ENCODE measurements at regions not wholly inside any gene's neighbourhood (a gene's known extent, or its start where the extent isn't known, plus 50 kb on each side); places are given as distances from the start of the nearest gene placed in this dataset.

DNA sequence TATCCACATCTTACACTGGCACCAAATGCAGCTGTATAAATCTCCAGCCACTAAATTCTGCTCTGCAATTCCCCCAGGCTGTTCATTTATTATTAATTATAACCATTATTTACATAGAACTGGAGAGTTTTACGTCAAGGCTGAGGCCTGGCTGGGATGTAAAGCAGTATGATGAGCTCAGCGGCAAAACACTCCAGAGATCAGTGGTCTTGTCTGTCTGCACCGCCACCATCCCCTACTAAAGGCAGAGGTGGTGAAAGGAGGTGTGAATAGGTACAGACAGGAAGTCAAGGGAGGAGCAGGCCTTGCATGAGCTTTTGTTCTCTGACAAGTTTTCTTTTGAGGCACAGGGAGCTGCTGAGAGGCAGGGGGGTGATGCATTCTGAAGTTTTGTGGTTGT, 159.9 kb upstream of the PCSK2 start:
- Histone ChIP-seq H3K4me3 (ENCODE audit: low read length in 3 of 3) (no peak overlapping the region), H3K4me1 (ENCODE audit: control insufficient read depth in 3 of 3, insufficient read depth in 3 of 3, low read length in 3 of 3) (no peaks in the 10 kb centered on the region), H3K36me3 (ENCODE audit: control insufficient read depth in 3 of 3, insufficient read depth in 3 of 3, low read length in 3 of 3) (no peaks in the 10 kb centered on the region), H3K9ac (ENCODE audit: low read depth in 1 of 3, low read length in 3 of 3) (no peak overlapping the region), H3K27ac (ENCODE audit: low read depth, low read length) (no peak overlapping the region), H3K9me3 (ENCODE audit: control insufficient read depth in 3 of 3, low read length in 3 of 3) (peaks cover 0 to under 1% (median 0%) of the 10 kb centered on the region in 3 donors), H3K27me3 (ENCODE audit: control insufficient read depth in 3 of 3, insufficient read depth in 3 of 3, low read length in 3 of 3) (no peaks in the 10 kb centered on the region)

- no peak overlapping the region for H3K4me3 ChIP-seq (ENCODE audit: low read length in 3 of 3)
- H3K9me3 ChIP-seq (ENCODE audit: control insufficient read depth in 3 of 3, low read length in 3 of 3): no peaks in the 10 kb centered on the region
- no peaks in the 10 kb centered on the region for H3K36me3 ChIP-seq (ENCODE audit: control insufficient read depth in 3 of 3, insufficient read depth in 3 of 3, low read length in 3 of 3)
- H3K27me3 ChIP-seq (ENCODE audit: control insufficient read depth in 3 of 3, insufficient read depth in 3 of 3, low read length in 3 of 3): no peaks in the 10 kb centered on the region
- H3K4me1 ChIP-seq (ENCODE audit: control insufficient read depth in 3 of 3, insufficient read depth in 3 of 3, low read length in 3 of 3): no peaks in the 10 kb centered on the region
- H3K9ac ChIP-seq (ENCODE audit: low read depth in 1 of 3, low read length in 3 of 3): no peak overlapping the region
- no peak overlapping the region for H3K27ac ChIP-seq (ENCODE audit: low read depth, low read length)
Observed at GRCh38 chr20:17068084-17068711, 158.6 kb upstream of the PCSK2 start.

DNA sequence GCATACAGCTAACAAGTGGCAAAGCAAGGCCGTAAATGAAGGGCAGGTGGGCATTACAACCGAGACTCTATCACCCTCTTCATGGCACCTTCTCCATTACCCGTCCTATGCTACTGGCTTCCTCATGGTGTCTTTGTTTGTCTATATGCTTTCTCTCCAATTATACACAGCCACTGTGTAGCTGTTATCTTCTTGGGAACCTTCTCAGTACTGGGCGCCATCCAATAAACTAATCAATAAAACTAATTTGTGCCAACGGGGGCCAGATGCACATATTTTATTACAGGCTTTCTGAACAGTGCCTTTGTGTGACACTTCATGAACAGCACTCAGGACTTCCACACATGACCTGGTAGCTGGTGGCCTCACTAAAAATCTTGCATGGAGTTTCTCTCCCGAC, 149.8 kb upstream of the PCSK2 start:
- Histone ChIP-seq H3K27ac (ENCODE audit: low read depth, low read length) (no peak overlapping the region), H3K9me3 (ENCODE audit: control insufficient read depth in 3 of 3, low read length in 3 of 3) (no peaks in the 10 kb centered on the region), H3K4me3 (ENCODE audit: low read length in 3 of 3) (no peak overlapping the region), H3K27me3 (ENCODE audit: control insufficient read depth in 3 of 3, insufficient read depth in 3 of 3, low read length in 3 of 3) (no peaks in the 10 kb centered on the region), H3K9ac (ENCODE audit: low read depth in 1 of 3, low read length in 3 of 3) (no peak overlapping the region), H3K4me1 (ENCODE audit: control insufficient read depth in 3 of 3, insufficient read depth in 3 of 3, low read length in 3 of 3) (no peaks in the 10 kb centered on the region), H3K36me3 (ENCODE audit: control insufficient read depth in 3 of 3, insufficient read depth in 3 of 3, low read length in 3 of 3) (no peaks in the 10 kb centered on the region)

DNA sequence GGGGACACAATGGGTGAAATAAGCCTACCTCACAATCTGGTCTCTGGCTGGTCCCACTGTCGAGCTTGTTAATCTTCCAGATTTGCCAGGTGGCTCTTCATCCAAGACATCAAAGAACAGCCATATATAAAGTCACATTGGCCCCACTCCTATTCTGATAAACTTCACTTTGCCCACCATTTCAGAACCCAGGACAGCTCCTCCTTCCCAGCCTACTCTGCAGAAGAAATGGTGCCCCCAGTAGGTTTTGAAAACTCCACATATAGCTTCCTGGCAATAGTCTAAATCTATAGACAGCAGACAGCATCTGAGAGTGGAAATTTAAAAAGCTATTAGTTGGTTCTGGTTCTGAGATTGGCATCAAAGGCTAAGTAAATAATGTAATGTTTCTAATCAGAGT, 143.1 kb upstream of the PCSK2 start:
- H3K27me3 ChIP-seq (ENCODE audit: control insufficient read depth in 3 of 3, insufficient read depth in 3 of 3, low read length in 3 of 3): no peaks in the 10 kb centered on the region
- H3K36me3 ChIP-seq (ENCODE audit: control insufficient read depth in 3 of 3, insufficient read depth in 3 of 3, low read length in 3 of 3): no peaks in the 10 kb centered on the region
- no peak overlapping the region for H3K4me3 ChIP-seq (ENCODE audit: low read length in 3 of 3)
- no peak overlapping the region for H3K9ac ChIP-seq (ENCODE audit: low read depth in 1 of 3, low read length in 3 of 3)
- H3K4me1 ChIP-seq (ENCODE audit: control insufficient read depth in 3 of 3, insufficient read depth in 3 of 3, low read length in 3 of 3): no peaks in the 10 kb centered on the region
- H3K9me3 ChIP-seq (ENCODE audit: control insufficient read depth in 3 of 3, low read length in 3 of 3): no peaks in the 10 kb centered on the region
- H3K27ac ChIP-seq (ENCODE audit: low read depth, low read length): no peak overlapping the region

- Histone ChIP-seq H3K4me1 (ENCODE audit: control insufficient read depth in 3 of 3, insufficient read depth in 3 of 3, low read length in 3 of 3) (no peaks in the 10 kb centered on the region), H3K27me3 (ENCODE audit: control insufficient read depth in 3 of 3, insufficient read depth in 3 of 3, low read length in 3 of 3) (no peaks in the 10 kb centered on the region), H3K9ac (ENCODE audit: low read depth in 1 of 3, low read length in 3 of 3) (no peak overlapping the region), H3K4me3 (ENCODE audit: low read length in 3 of 3) (no peak overlapping the region), H3K27ac (ENCODE audit: low read depth, low read length) (no peak overlapping the region), H3K9me3 (ENCODE audit: control insufficient read depth in 3 of 3, low read length in 3 of 3) (no peaks in the 10 kb centered on the region), H3K36me3 (ENCODE audit: control insufficient read depth in 3 of 3, insufficient read depth in 3 of 3, low read length in 3 of 3) (no peaks in the 10 kb centered on the region)
Observed at GRCh38 chr20:17084909-17085308, 141.9 kb upstream of the PCSK2 start.

GRCh38 chr20:17093782-17094181, 133.1 kb upstream of the PCSK2 start:
- H3K9ac ChIP-seq (ENCODE audit: low read depth in 1 of 3, low read length in 3 of 3): no peak overlapping the region
- no peak overlapping the region for H3K27ac ChIP-seq (ENCODE audit: low read depth, low read length)
- H3K4me3 ChIP-seq (ENCODE audit: low read length in 3 of 3): no peak overlapping the region

GRCh38 chr20:17097603-17098002, 129.2 kb upstream of the PCSK2 start:
- Histone ChIP-seq H3K4me1 (ENCODE audit: control insufficient read depth in 3 of 3, insufficient read depth in 3 of 3, low read length in 3 of 3) (no peaks in the 10 kb centered on the region), H3K9ac (ENCODE audit: low read depth in 1 of 3, low read length in 3 of 3) (no peak overlapping the region), H3K9me3 (ENCODE audit: control insufficient read depth in 3 of 3, low read length in 3 of 3) (no peaks in the 10 kb centered on the region), H3K27ac (ENCODE audit: low read depth, low read length) (no peak overlapping the region), H3K27me3 (ENCODE audit: control insufficient read depth in 3 of 3, insufficient read depth in 3 of 3, low read length in 3 of 3) (no peaks in the 10 kb centered on the region), H3K36me3 (ENCODE audit: control insufficient read depth in 3 of 3, insufficient read depth in 3 of 3, low read length in 3 of 3) (no peaks in the 10 kb centered on the region), H3K4me3 (ENCODE audit: low read length in 3 of 3) (no peak overlapping the region)

More at GRCh38 chr20:17093782-17094181, 133.1 kb upstream of the PCSK2 start:
- no peaks in the 10 kb centered on the region for H3K36me3 ChIP-seq (ENCODE audit: control insufficient read depth in 3 of 3, insufficient read depth in 3 of 3, low read length in 3 of 3)
- no peaks in the 10 kb centered on the region for H3K4me1 ChIP-seq (ENCODE audit: control insufficient read depth in 3 of 3, insufficient read depth in 3 of 3, low read length in 3 of 3)
- no peaks in the 10 kb centered on the region for H3K27me3 ChIP-seq (ENCODE audit: control insufficient read depth in 3 of 3, insufficient read depth in 3 of 3, low read length in 3 of 3)
- no peaks in the 10 kb centered on the region for H3K9me3 ChIP-seq (ENCODE audit: control insufficient read depth in 3 of 3, low read length in 3 of 3)

DNA sequence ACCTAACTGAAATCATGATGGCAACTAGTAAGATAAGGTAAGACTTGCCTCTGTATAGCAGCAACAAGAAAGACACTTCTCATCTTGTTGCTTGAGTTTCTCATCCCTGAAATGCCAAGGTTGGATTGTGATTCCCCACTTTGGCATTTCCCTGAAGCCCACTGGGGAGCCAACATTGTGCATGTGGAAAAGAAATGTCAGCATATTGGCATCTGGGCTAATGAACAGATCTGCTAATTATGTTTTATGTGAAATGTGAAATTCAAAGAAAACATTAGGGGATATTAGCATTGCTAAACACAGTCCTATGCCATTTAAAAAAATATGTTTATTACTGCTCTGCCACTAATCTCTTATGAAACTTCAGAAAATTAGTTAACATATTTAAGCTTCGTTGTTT, 126.3 kb upstream of the PCSK2 start:
- Histone ChIP-seq H3K27me3 (ENCODE audit: control insufficient read depth in 3 of 3, insufficient read depth in 3 of 3, low read length in 3 of 3) (no peaks in the 10 kb centered on the region), H3K9me3 (ENCODE audit: control insufficient read depth in 3 of 3, low read length in 3 of 3) (no peaks in the 10 kb centered on the region), H3K36me3 (ENCODE audit: control insufficient read depth in 3 of 3, insufficient read depth in 3 of 3, low read length in 3 of 3) (no peaks in the 10 kb centered on the region), H3K4me1 (ENCODE audit: control insufficient read depth in 3 of 3, insufficient read depth in 3 of 3, low read length in 3 of 3) (no peaks in the 10 kb centered on the region), H3K4me3 (ENCODE audit: low read length in 3 of 3) (no peak overlapping the region), H3K9ac (ENCODE audit: low read depth in 1 of 3, low read length in 3 of 3) (no peak overlapping the region), H3K27ac (ENCODE audit: low read depth, low read length) (no peak overlapping the region)

DNA sequence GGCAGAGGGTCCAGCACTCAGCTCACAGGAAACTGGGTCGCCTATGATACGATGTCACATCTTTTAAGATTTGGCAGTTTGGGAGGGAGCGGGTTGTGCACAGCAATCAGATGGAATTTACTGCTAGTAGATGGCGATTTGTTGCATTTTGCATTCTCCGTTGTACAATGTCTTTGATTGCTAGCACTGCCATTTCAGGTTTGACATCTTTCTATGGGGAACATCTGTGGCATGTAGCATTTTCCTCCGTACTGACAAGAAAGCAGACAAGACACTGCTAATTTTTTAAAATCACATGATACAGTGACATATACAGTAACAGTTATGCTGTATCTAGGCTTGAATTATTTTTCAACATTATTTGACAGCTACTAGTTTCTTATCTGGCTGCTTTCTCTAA, 119.7 kb upstream of the PCSK2 start:
- peaks cover 0 to 3% (median 0%) of the 10 kb centered on the region in 3 donors for H3K9me3 ChIP-seq (ENCODE audit: control insufficient read depth in 3 of 3, low read length in 3 of 3)
- no peaks in the 10 kb centered on the region for H3K4me1 ChIP-seq (ENCODE audit: control insufficient read depth in 3 of 3, insufficient read depth in 3 of 3, low read length in 3 of 3)
- H3K36me3 ChIP-seq (ENCODE audit: control insufficient read depth in 3 of 3, insufficient read depth in 3 of 3, low read length in 3 of 3): no peaks in the 10 kb centered on the region
- H3K27ac ChIP-seq (ENCODE audit: low read depth, low read length): no peak overlapping the region
- H3K27me3 ChIP-seq (ENCODE audit: control insufficient read depth in 3 of 3, insufficient read depth in 3 of 3, low read length in 3 of 3): no peaks in the 10 kb centered on the region
- no peak overlapping the region for H3K9ac ChIP-seq (ENCODE audit: low read depth in 1 of 3, low read length in 3 of 3)
- H3K4me3 ChIP-seq (ENCODE audit: low read length in 3 of 3): no peak overlapping the region

DNA sequence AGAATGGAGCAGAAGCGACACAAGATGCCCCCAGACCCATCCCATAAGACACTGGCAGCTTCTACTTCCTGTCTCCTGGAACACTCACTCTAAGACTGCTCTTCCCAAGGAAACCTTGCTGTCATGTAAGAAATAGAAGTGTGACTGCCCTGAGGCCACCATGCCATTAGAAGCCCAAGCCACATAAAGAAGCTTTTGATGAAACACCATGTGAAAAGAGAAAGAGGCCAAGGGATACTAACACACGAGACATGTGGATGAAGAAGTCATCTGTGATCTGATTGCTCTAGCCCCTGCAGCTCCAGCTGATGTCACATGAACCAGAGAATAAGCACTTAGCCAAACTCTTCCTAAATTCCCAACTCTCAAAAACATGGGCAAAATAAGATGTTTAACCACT, 117.9 kb upstream of the PCSK2 start:
- H3K4me3 ChIP-seq (ENCODE audit: low read length in 3 of 3): no peak overlapping the region
- H3K9ac ChIP-seq (ENCODE audit: low read depth in 1 of 3, low read length in 3 of 3): no peak overlapping the region
- H3K27ac ChIP-seq (ENCODE audit: low read depth, low read length): no peak overlapping the region
- H3K36me3 ChIP-seq (ENCODE audit: control insufficient read depth in 3 of 3, insufficient read depth in 3 of 3, low read length in 3 of 3): no peaks in the 10 kb centered on the region
- H3K9me3 ChIP-seq (ENCODE audit: control insufficient read depth in 3 of 3, low read length in 3 of 3): peaks cover 0 to 3% (median 0%) of the 10 kb centered on the region in 3 donors
- no peaks in the 10 kb centered on the region for H3K4me1 ChIP-seq (ENCODE audit: control insufficient read depth in 3 of 3, insufficient read depth in 3 of 3, low read length in 3 of 3)
- H3K27me3 ChIP-seq (ENCODE audit: control insufficient read depth in 3 of 3, insufficient read depth in 3 of 3, low read length in 3 of 3): no peaks in the 10 kb centered on the region

All from skeletal muscle tissue (tissue), 3 donors.